ENCODE measurements at regions not wholly inside any gene's neighbourhood (a gene's known extent, or its start where the extent isn't known, plus 50 kb on each side); places are given as distances from the start of the nearest gene placed in this dataset.

DNA sequence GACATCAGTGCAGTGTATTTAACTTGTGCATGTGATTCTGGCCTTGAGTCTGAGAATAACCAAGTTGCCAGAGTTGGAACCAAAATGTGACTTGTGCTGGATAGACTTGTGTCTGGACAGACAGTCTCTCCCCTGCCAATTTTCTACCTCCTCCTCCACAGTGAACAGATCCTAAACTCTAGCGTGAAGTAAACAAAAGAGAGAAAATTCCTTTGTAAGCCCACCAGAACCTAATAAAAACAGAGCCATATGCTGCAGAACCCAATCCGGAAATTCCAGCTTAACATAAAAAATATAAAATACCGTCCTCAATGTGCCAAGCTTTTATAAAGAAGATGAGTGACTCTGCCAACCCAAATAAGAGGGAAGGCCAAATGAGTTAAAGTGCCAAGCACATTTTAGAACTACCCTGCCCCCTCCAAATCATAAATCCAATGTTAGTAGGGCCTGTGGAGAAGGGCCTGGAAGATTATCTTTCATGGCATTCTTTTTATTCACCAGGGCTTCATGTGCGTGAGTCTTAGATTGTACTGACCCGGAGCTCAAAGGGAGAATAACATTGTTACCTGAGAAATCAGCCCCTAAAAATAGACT lies 344.6 kb upstream of the PROK2 start:
- TF ChIP-seq, protein P1, sequence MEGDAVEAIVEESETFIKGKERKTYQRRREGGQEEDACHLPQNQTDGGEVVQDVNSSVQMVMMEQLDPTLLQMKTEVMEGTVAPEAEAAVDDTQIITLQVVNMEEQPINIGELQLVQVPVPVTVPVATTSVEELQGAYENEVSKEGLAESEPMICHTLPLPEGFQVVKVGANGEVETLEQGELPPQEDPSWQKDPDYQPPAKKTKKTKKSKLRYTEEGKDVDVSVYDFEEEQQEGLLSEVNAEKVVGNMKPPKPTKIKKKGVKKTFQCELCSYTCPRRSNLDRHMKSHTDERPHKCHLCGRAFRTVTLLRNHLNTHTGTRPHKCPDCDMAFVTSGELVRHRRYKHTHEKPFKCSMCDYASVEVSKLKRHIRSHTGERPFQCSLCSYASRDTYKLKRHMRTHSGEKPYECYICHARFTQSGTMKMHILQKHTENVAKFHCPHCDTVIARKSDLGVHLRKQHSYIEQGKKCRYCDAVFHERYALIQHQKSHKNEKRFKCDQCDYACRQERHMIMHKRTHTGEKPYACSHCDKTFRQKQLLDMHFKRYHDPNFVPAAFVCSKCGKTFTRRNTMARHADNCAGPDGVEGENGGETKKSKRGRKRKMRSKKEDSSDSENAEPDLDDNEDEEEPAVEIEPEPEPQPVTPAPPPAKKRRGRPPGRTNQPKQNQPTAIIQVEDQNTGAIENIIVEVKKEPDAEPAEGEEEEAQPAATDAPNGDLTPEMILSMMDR (IDR thresholded peaks at IDR 0.05; ENCODE audit: insufficient read depth, low read depth, low read length), result no peak
- TF ChIP-seq EZH2 (IDR thresholded peaks at IDR 0.05; ENCODE audit: insufficient read depth, low read length), result no peak

All from astrocyte (in vitro differentiated cells and primary cell).